ENCODE measurements at regions not wholly inside any gene's neighbourhood (a gene's known extent, or its start where the extent isn't known, plus 50 kb on each side); places are given as distances from the start of the nearest gene placed in this dataset.

DNA sequence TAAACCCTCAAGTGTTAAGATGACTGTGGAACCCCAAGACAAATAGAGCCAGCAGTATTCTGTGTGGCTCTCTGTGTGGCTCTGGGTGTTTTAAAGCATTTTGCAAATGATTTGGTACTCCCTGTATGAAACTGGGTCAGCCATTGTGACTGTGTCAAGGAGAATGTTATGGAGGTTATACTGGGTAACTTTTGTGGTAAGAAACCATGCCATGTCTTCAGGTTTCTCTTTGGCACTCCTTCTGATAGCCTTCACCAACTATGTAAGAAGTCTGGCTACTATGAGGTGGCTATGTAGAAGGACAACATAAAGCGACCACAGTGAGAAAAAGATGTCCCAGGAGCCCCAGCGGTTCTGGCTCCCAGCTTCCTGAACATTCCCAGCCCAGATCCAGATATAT, 226.6 kb upstream of the RHOBTB1 start:
- 74 to 93% (median 89%) methylated on average over 2 of the region's 2 CpGs for WGBS, 3 donors
- no peak overlapping the region for H3K4me3 ChIP-seq (ENCODE audit: low read depth in 1 of 3, low read length in 3 of 3)

DNA sequence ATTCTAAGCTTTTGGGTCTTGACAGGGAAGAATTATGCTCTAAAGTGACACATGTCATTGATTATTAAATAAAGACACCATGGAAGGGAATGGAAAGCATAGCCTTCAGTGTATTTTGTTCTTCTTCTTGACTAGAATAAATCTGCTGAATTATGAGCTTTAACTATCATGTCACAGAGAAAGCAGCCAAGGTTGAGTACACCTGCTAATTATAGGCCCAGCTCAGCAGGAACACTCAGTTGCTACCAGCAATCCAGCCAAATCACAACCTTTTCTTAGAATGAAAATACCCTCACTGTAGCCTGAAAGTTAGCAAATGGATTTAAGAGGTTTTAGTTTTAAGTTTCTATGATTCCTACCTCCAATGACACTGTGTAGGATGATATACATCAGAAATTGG, 225.3 kb upstream of the RHOBTB1 start:
- DNase-seq, result no peak
- no peak overlapping the region for H3K4me3 ChIP-seq (ENCODE audit: low read depth in 1 of 3, low read length in 3 of 3)
- no peak overlapping the region for H3K27ac ChIP-seq (ENCODE audit: low read depth in 1 of 3, low read length in 2 of 3)
- H3K36me3 ChIP-seq (ENCODE audit: control insufficient read depth in 3 of 3, insufficient read depth in 2 of 3, low read depth in 1 of 3, low read length in 3 of 3), result no peaks in the 10 kb centered on the region
- no peak for FAIRE-seq
- no peaks in the 10 kb centered on the region for H3K27me3 ChIP-seq (ENCODE audit: control insufficient read depth in 3 of 3, insufficient read depth in 3 of 3, low read length in 3 of 3)
- no peaks in the 10 kb centered on the region for H3K9me3 ChIP-seq (ENCODE audit: control insufficient read depth in 2 of 2, insufficient read depth in 1 of 2, low read depth in 1 of 2, low read length in 1 of 2)
- H3K4me1 ChIP-seq (ENCODE audit: control insufficient read depth in 3 of 3, insufficient read depth in 2 of 3, low read depth in 1 of 3, low read length in 2 of 3), result no peaks in the 10 kb centered on the region

More for the DNA sequence above, 226.6 kb upstream of the RHOBTB1 start:
- H3K27ac ChIP-seq (ENCODE audit: low read depth in 1 of 3, low read length in 2 of 3), result no peak overlapping the region
- no peaks in the 10 kb centered on the region for H3K36me3 ChIP-seq (ENCODE audit: control insufficient read depth in 3 of 3, insufficient read depth in 2 of 3, low read depth in 1 of 3, low read length in 3 of 3)
- no peak for DNase-seq
- H3K9me3 ChIP-seq (ENCODE audit: control insufficient read depth in 2 of 2, insufficient read depth in 1 of 2, low read depth in 1 of 2, low read length in 1 of 2), result no peaks in the 10 kb centered on the region
- FAIRE-seq, result no peak
- H3K4me1 ChIP-seq (ENCODE audit: control insufficient read depth in 3 of 3, insufficient read depth in 2 of 3, low read depth in 1 of 3, low read length in 2 of 3), result no peaks in the 10 kb centered on the region
- no peaks in the 10 kb centered on the region for H3K27me3 ChIP-seq (ENCODE audit: control insufficient read depth in 3 of 3, insufficient read depth in 3 of 3, low read length in 3 of 3)

DNA sequence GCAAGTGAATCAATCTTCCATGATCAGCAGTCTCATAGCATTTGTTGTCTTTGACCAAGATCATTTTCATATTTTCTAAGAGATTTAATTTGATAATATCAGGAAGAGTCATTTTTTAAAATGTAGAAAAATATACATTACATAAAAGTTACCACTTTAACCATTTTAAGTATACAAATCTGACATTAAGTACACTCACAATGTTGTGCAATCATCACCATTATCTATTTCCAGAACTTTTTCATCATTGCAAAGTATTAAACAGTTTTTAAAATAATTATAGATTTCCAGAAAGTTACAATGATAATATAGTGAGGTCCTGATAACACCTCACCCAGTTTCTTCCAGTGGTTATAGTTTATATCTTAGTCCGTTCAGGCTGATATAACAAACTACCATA, 222.5 kb upstream of the RHOBTB1 start:
- Histone ChIP-seq H3K4me3 (ENCODE audit: low read depth in 1 of 3, low read length in 3 of 3) (no peak overlapping the region), H3K27me3 (ENCODE audit: control insufficient read depth in 3 of 3, insufficient read depth in 3 of 3, low read length in 3 of 3) (no peaks in the 10 kb centered on the region), H3K27ac (ENCODE audit: low read depth in 1 of 3, low read length in 2 of 3) (no peak overlapping the region), H3K4me1 (ENCODE audit: control insufficient read depth in 3 of 3, insufficient read depth in 2 of 3, low read depth in 1 of 3, low read length in 2 of 3) (no peaks in the 10 kb centered on the region), H3K9me3 (ENCODE audit: control insufficient read depth in 2 of 2, insufficient read depth in 1 of 2, low read depth in 1 of 2, low read length in 1 of 2) (no peaks in the 10 kb centered on the region), H3K36me3 (ENCODE audit: control insufficient read depth in 3 of 3, insufficient read depth in 2 of 3, low read depth in 1 of 3, low read length in 3 of 3) (no peaks in the 10 kb centered on the region)
- peak; percentile 44 for FAIRE-seq
- 47 to 65% (median 63%) methylated on average over 1 of the region's 1 CpG for WGBS, 3 donors
- DNase-seq, result no peak

DNA sequence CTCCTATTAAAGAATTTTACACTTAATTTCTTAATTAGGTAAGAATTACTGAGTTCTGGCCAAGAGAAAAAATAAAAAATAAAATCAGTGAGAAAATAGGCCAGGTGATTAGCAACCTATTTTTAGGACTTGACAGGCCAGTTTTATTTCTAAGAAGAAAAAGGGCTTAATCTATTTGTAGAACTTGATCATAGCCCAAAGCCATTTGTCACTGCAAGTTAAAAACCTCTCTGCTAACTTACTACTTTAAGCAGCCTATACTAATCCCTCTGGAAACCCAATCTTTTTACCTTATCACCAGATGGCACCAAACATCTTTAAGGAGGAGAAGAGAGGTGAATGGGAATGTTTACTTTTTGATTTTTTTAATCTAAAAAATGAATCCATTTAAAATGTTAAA, 222.1 kb upstream of the RHOBTB1 start:
- no peaks in the 10 kb centered on the region for H3K9me3 ChIP-seq (ENCODE audit: control insufficient read depth in 2 of 2, insufficient read depth in 1 of 2, low read depth in 1 of 2, low read length in 1 of 2)
- no peak overlapping the region for H3K27ac ChIP-seq (ENCODE audit: low read depth in 1 of 3, low read length in 2 of 3)
- H3K36me3 ChIP-seq (ENCODE audit: control insufficient read depth in 3 of 3, insufficient read depth in 2 of 3, low read depth in 1 of 3, low read length in 3 of 3), result no peaks in the 10 kb centered on the region
- no peak for DNase-seq
- no peaks in the 10 kb centered on the region for H3K27me3 ChIP-seq (ENCODE audit: control insufficient read depth in 3 of 3, insufficient read depth in 3 of 3, low read length in 3 of 3)
- FAIRE-seq, result no peak
- H3K4me3 ChIP-seq (ENCODE audit: low read depth in 1 of 3, low read length in 3 of 3), result no peak overlapping the region
- H3K4me1 ChIP-seq (ENCODE audit: control insufficient read depth in 3 of 3, insufficient read depth in 2 of 3, low read depth in 1 of 3, low read length in 2 of 3), result no peaks in the 10 kb centered on the region

DNA sequence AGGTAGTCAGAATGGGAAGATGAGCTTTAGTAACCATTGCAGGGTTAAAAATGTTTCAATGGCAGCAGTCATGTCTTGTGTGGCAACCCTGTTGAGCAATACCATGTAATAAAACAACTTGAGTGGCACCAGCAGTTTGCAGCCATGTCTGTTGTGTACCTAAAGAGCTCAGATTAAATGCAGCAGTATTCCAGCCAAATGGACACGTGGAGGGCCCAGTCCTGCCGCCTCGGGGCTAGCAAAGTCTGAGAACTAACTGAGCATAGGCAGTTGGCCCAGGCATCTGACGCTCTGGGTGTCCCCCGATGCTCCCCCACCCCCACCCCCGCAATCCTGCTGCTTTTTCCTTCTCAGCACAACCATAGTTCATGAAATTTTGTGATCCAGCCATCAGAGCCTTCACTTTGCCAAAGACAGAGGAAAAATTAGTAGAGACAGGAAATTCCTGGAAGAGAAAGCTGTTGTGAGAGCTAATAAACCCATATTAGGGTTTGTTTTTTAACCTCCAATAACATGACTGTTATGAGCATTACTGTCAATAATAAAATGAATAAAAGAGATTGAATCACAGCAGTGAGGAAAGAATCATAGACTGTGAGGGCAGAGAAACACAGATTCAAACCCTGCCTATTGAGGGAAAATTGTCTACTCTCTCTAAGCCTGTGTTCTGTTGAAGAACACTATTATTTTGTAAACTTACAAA, 220.6 kb upstream of the RHOBTB1 start:
- Histone ChIP-seq H3K36me3 (ENCODE audit: control insufficient read depth in 3 of 3, insufficient read depth in 2 of 3, low read depth in 1 of 3, low read length in 3 of 3) (no peaks in the 10 kb centered on the region), H3K9me3 (ENCODE audit: control insufficient read depth in 2 of 2, insufficient read depth in 1 of 2, low read depth in 1 of 2, low read length in 1 of 2) (no peaks in the 10 kb centered on the region), H3K4me3 (ENCODE audit: low read depth in 1 of 3, low read length in 3 of 3) (no peak overlapping the region), H3K4me1 (ENCODE audit: control insufficient read depth in 3 of 3, insufficient read depth in 2 of 3, low read depth in 1 of 3, low read length in 2 of 3) (no peaks in the 10 kb centered on the region), H3K27me3 (ENCODE audit: control insufficient read depth in 3 of 3, insufficient read depth in 3 of 3, low read length in 3 of 3) (no peaks in the 10 kb centered on the region), H3K27ac (ENCODE audit: low read depth in 1 of 3, low read length in 2 of 3) (no peak overlapping the region)
- FAIRE-seq (no peak), DNase-seq (peak in 1 of 2 donors; percentile 61)
- WGBS, 3 donors, result 48 to 54% (median 53%) methylated on average over 6 of the region's 6 CpGs

DNA sequence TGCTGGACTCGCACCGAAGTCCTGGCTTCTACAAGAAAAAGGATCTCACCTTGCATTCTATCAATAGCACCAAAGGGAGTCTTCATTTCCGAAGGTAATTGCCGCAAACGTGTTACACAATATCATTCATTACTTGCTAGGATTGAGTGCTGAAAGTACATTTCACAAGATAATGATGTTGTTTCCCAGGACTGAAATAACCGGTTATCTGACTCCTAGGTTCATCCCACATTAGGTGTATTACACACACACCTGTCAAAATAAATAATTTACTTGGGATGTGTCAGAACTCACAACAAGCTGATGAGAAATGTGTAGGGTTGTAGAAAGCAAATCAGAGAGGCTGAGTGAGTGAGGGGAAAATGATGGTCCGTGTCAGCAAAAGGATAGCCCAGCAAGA, 219.4 kb upstream of the RHOBTB1 start:
- 90 to 94% (median 91%) methylated on average over 7 of the region's 7 CpGs for WGBS, 3 donors
- Histone ChIP-seq H3K27ac (ENCODE audit: low read depth in 1 of 3, low read length in 2 of 3) (no peak overlapping the region), H3K9me3 (ENCODE audit: control insufficient read depth in 2 of 2, insufficient read depth in 1 of 2, low read depth in 1 of 2, low read length in 1 of 2) (no peaks in the 10 kb centered on the region), H3K4me1 (ENCODE audit: control insufficient read depth in 3 of 3, insufficient read depth in 2 of 3, low read depth in 1 of 3, low read length in 2 of 3) (no peaks in the 10 kb centered on the region), H3K36me3 (ENCODE audit: control insufficient read depth in 3 of 3, insufficient read depth in 2 of 3, low read depth in 1 of 3, low read length in 3 of 3) (no peaks in the 10 kb centered on the region), H3K4me3 (ENCODE audit: low read depth in 1 of 3, low read length in 3 of 3) (no peak overlapping the region), H3K27me3 (ENCODE audit: control insufficient read depth in 3 of 3, insufficient read depth in 3 of 3, low read length in 3 of 3) (no peaks in the 10 kb centered on the region)
- no peak for FAIRE-seq
- DNase-seq, result peak in 1 of 2 donors; percentile 24

DNA sequence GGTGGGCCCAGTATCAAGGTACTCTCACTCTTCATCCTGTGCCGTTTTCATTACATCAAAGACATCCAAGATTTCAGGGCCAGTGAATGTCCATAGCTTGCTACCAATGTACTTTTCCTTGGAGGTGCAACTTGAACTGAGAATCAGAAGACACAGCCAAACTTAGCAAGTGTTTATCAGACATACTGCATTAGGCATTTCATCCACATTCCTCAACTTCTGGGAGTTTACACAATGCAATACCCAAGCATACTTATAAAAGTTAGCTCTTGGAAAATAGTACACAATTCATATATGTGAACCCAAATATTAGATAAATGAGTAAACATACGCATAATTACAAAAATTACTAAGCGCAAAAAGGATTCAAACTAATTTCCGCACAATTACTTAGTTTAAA, 216.3 kb upstream of the RHOBTB1 start:
- FAIRE-seq (no peak), DNase-seq (no peak)
- Histone ChIP-seq H3K4me1 (ENCODE audit: control insufficient read depth in 3 of 3, insufficient read depth in 2 of 3, low read depth in 1 of 3, low read length in 2 of 3) (no peaks in the 10 kb centered on the region), H3K9me3 (ENCODE audit: control insufficient read depth in 2 of 2, insufficient read depth in 1 of 2, low read depth in 1 of 2, low read length in 1 of 2) (no peaks in the 10 kb centered on the region), H3K27ac (ENCODE audit: low read depth in 1 of 3, low read length in 2 of 3) (no peak overlapping the region), H3K36me3 (ENCODE audit: control insufficient read depth in 3 of 3, insufficient read depth in 2 of 3, low read depth in 1 of 3, low read length in 3 of 3) (no peaks in the 10 kb centered on the region), H3K4me3 (ENCODE audit: low read depth in 1 of 3, low read length in 3 of 3) (no peak overlapping the region), H3K27me3 (ENCODE audit: control insufficient read depth in 3 of 3, insufficient read depth in 3 of 3, low read length in 3 of 3) (no peaks in the 10 kb centered on the region)
- 87 to 94% (median 94%) methylated on average over 4 of the region's 4 CpGs for WGBS, 3 donors

DNA sequence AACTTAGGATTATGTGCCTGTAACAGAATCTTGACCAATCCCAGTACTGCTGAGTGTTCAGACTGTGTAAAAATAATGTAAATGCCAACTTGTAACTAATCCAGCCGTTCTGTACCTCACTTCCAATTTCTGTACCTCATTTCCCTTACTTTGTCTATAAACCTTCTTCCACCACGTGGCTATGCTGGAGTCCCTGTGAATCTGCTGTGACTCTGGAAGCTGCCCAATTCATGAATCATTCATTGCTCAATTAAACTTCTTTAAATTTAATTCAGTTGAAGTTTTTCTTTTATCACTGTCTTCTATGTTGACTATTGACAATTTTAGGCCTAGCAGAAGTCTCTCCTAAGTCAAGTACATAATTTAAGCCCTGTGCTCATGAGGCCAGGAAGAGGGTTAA, 215.3 kb upstream of the RHOBTB1 start:
- FAIRE-seq, result no peak
- no peaks in the 10 kb centered on the region for H3K36me3 ChIP-seq (ENCODE audit: control insufficient read depth in 3 of 3, insufficient read depth in 2 of 3, low read depth in 1 of 3, low read length in 3 of 3)
- H3K27ac ChIP-seq (ENCODE audit: low read depth in 1 of 3, low read length in 2 of 3), result no peak overlapping the region
- H3K27me3 ChIP-seq (ENCODE audit: control insufficient read depth in 3 of 3, insufficient read depth in 3 of 3, low read length in 3 of 3), result no peaks in the 10 kb centered on the region
- no peak for DNase-seq
- H3K4me1 ChIP-seq (ENCODE audit: control insufficient read depth in 3 of 3, insufficient read depth in 2 of 3, low read depth in 1 of 3, low read length in 2 of 3), result no peaks in the 10 kb centered on the region
- H3K9me3 ChIP-seq (ENCODE audit: control insufficient read depth in 2 of 2, insufficient read depth in 1 of 2, low read depth in 1 of 2, low read length in 1 of 2), result no peaks in the 10 kb centered on the region
- no peak overlapping the region for H3K4me3 ChIP-seq (ENCODE audit: low read depth in 1 of 3, low read length in 3 of 3)
- WGBS, 3 donors, result 42 to 67% (median 44%) methylated on average over 2 of the region's 2 CpGs

DNA sequence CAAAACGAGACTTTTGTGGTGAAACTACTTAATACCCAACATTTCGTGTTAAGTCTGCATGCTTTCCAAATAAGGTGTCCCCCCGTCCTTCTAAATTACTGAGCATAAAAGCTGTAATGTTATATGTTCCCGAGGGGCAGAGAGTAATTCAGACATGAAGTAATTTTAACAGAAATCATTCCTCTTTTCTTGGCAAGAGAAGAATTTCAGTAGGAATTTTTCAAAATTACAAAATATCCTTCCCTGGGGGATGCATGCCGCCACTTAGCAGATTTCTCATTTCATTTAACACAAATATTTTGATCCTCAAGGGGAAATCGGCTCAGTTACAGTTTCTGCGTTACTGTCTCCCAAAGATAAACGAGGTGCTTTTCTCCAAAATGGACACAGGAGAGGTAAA, 213.2 kb upstream of the RHOBTB1 start:
- no peak for FAIRE-seq
- WGBS, 3 donors, result 64 to 76% (median 68%) methylated on average over 8 of the region's 8 CpGs

More for the DNA sequence above, 213.2 kb upstream of the RHOBTB1 start:
- Histone ChIP-seq H3K4me1 (ENCODE audit: control insufficient read depth in 3 of 3, insufficient read depth in 2 of 3, low read depth in 1 of 3, low read length in 2 of 3) (no peaks in the 10 kb centered on the region), H3K27ac (ENCODE audit: low read depth in 1 of 3, low read length in 2 of 3) (no peak overlapping the region), H3K27me3 (ENCODE audit: control insufficient read depth in 3 of 3, insufficient read depth in 3 of 3, low read length in 3 of 3) (no peaks in the 10 kb centered on the region), H3K36me3 (ENCODE audit: control insufficient read depth in 3 of 3, insufficient read depth in 2 of 3, low read depth in 1 of 3, low read length in 3 of 3) (no peaks in the 10 kb centered on the region), H3K9me3 (ENCODE audit: control insufficient read depth in 2 of 2, insufficient read depth in 1 of 2, low read depth in 1 of 2, low read length in 1 of 2) (no peaks in the 10 kb centered on the region), H3K4me3 (ENCODE audit: low read depth in 1 of 3, low read length in 3 of 3) (no peak overlapping the region)
- no peak for DNase-seq

All from small intestine (tissue), 7 donors.